ENCODE measurements at regions not wholly inside any gene's neighbourhood (a gene's known extent, or its start where the extent isn't known, plus 50 kb on each side); places are given as distances from the start of the nearest gene placed in this dataset.

GRCh38 chr12:94760786-94761185 lies 110.4 kb upstream of the TMCC3 start:
- no peak overlapping the region for H3K9ac ChIP-seq (ENCODE audit: low read length)
- no peaks in the 10 kb centered on the region for H3K27me3 ChIP-seq (ENCODE audit: low read length)
- H3K36me3 ChIP-seq (ENCODE audit: insufficient read depth, low read length) = no peaks in the 10 kb centered on the region
- H3K9me3 ChIP-seq (ENCODE audit: low read length) = no peaks in the 10 kb centered on the region
- no peaks in the 10 kb centered on the region for H3K4me1 ChIP-seq (ENCODE audit: low read length)
- H3K79me2 ChIP-seq (ENCODE audit: low read length) = no peaks in the 10 kb centered on the region
- H3K4me2 ChIP-seq (ENCODE audit: low read depth, low read length, poor library complexity, severe bottlenecking) = no peak overlapping the region
- no peak overlapping the region for H2AFZ ChIP-seq (ENCODE audit: low read length)
- no peaks in the 10 kb centered on the region for H4K20me1 ChIP-seq (ENCODE audit: insufficient read depth, low read depth, low read length)
- H3K27ac ChIP-seq (ENCODE audit: low read length) = no peak overlapping the region
- H3K4me3 ChIP-seq (ENCODE audit: low read length) = no peak overlapping the region
- H3K9me2 ChIP-seq (replicated peaks; ENCODE audit: insufficient read depth, low read length) = no peaks in the 10 kb centered on the region
- DNase-seq = no peak

GRCh38 chr12:94756789-94757188 lies 106.4 kb upstream of the TMCC3 start:
- Histone ChIP-seq H3K4me2 (ENCODE audit: low read depth, low read length, poor library complexity, severe bottlenecking) (no peak overlapping the region), H3K27ac (ENCODE audit: low read length) (no peak overlapping the region), H4K20me1 (ENCODE audit: insufficient read depth, low read depth, low read length) (no peaks in the 10 kb centered on the region)

GRCh38 chr12:94755598-94755997 lies 105.2 kb upstream of the TMCC3 start:
- no peak overlapping the region for H3K27ac ChIP-seq (ENCODE audit: low read length)
- H3K4me2 ChIP-seq (ENCODE audit: low read depth, low read length, poor library complexity, severe bottlenecking) = no peak overlapping the region
- no peaks in the 10 kb centered on the region for H3K9me2 ChIP-seq (replicated peaks; ENCODE audit: insufficient read depth, low read length)
- H3K27me3 ChIP-seq (ENCODE audit: low read length) = no peaks in the 10 kb centered on the region
- H3K36me3 ChIP-seq (ENCODE audit: insufficient read depth, low read length) = no peaks in the 10 kb centered on the region
- no peaks in the 10 kb centered on the region for H3K4me1 ChIP-seq (ENCODE audit: low read length)
- DNase-seq = no peak
- H3K4me3 ChIP-seq (ENCODE audit: low read length) = no peak overlapping the region
- H3K79me2 ChIP-seq (ENCODE audit: low read length) = no peaks in the 10 kb centered on the region
- H3K9me3 ChIP-seq (ENCODE audit: low read length) = no peaks in the 10 kb centered on the region
- no peaks in the 10 kb centered on the region for H4K20me1 ChIP-seq (ENCODE audit: insufficient read depth, low read depth, low read length)
- H3K9ac ChIP-seq (ENCODE audit: low read length) = no peak overlapping the region
- no peak overlapping the region for H2AFZ ChIP-seq (ENCODE audit: low read length)

More at GRCh38 chr12:94756789-94757188, 106.4 kb upstream of the TMCC3 start:
- Histone ChIP-seq H3K36me3 (ENCODE audit: insufficient read depth, low read length) (no peaks in the 10 kb centered on the region), H3K4me3 (ENCODE audit: low read length) (no peak overlapping the region), H3K9ac (ENCODE audit: low read length) (no peak overlapping the region), H3K4me1 (ENCODE audit: low read length) (no peaks in the 10 kb centered on the region), H3K79me2 (ENCODE audit: low read length) (no peaks in the 10 kb centered on the region), H3K9me2 (replicated peaks; ENCODE audit: insufficient read depth, low read length) (no peaks in the 10 kb centered on the region), H3K9me3 (ENCODE audit: low read length) (no peaks in the 10 kb centered on the region), H2AFZ (ENCODE audit: low read length) (no peak overlapping the region), H3K27me3 (ENCODE audit: low read length) (no peaks in the 10 kb centered on the region)
- DNase-seq = no peak

- Histone ChIP-seq H3K9me3 (ENCODE audit: low read length) (no peaks in the 10 kb centered on the region), H3K4me3 (ENCODE audit: low read length) (no peak overlapping the region), H3K9ac (ENCODE audit: low read length) (no peak overlapping the region), H3K9me2 (replicated peaks; ENCODE audit: insufficient read depth, low read length) (no peaks in the 10 kb centered on the region), H3K36me3 (ENCODE audit: insufficient read depth, low read length) (no peaks in the 10 kb centered on the region), H3K4me2 (ENCODE audit: low read depth, low read length, poor library complexity, severe bottlenecking) (no peak overlapping the region), H4K20me1 (ENCODE audit: insufficient read depth, low read depth, low read length) (no peaks in the 10 kb centered on the region), H3K27ac (ENCODE audit: low read length) (no peak overlapping the region), H3K27me3 (ENCODE audit: low read length) (no peaks in the 10 kb centered on the region), H2AFZ (ENCODE audit: low read length) (no peak overlapping the region), H3K4me1 (ENCODE audit: low read length) (no peaks in the 10 kb centered on the region), H3K79me2 (ENCODE audit: low read length) (no peaks in the 10 kb centered on the region)
- no peak for DNase-seq
Measured at GRCh38 chr12:94754653-94755052, 104.3 kb upstream of the TMCC3 start.

- no peak overlapping the region for H3K4me3 ChIP-seq (ENCODE audit: low read length)
- no peaks in the 10 kb centered on the region for H3K4me1 ChIP-seq (ENCODE audit: low read length)
- no peak for DNase-seq
- no peak overlapping the region for H3K9ac ChIP-seq (ENCODE audit: low read length)
- H3K4me2 ChIP-seq (ENCODE audit: low read depth, low read length, poor library complexity, severe bottlenecking) = no peak overlapping the region
- no peak overlapping the region for H2AFZ ChIP-seq (ENCODE audit: low read length)
- no peak overlapping the region for H3K27ac ChIP-seq (ENCODE audit: low read length)
- no peaks in the 10 kb centered on the region for H3K27me3 ChIP-seq (ENCODE audit: low read length)
- no peaks in the 10 kb centered on the region for H3K79me2 ChIP-seq (ENCODE audit: low read length)
- H3K36me3 ChIP-seq (ENCODE audit: insufficient read depth, low read length) = no peaks in the 10 kb centered on the region
- H3K9me2 ChIP-seq (replicated peaks; ENCODE audit: insufficient read depth, low read length) = no peaks in the 10 kb centered on the region
- H4K20me1 ChIP-seq (ENCODE audit: insufficient read depth, low read depth, low read length) = no peaks in the 10 kb centered on the region
- no peaks in the 10 kb centered on the region for H3K9me3 ChIP-seq (ENCODE audit: low read length)
Measured at GRCh38 chr12:94753036-94753679, 102.8 kb upstream of the TMCC3 start.

- Histone ChIP-seq H3K4me3 (ENCODE audit: low read length) (no peak overlapping the region), H3K36me3 (ENCODE audit: insufficient read depth, low read length) (no peaks in the 10 kb centered on the region), H3K9ac (ENCODE audit: low read length) (no peak overlapping the region), H3K79me2 (ENCODE audit: low read length) (no peaks in the 10 kb centered on the region), H4K20me1 (ENCODE audit: insufficient read depth, low read depth, low read length) (no peaks in the 10 kb centered on the region), H3K27me3 (ENCODE audit: low read length) (no peaks in the 10 kb centered on the region), H2AFZ (ENCODE audit: low read length) (no peak overlapping the region), H3K9me2 (replicated peaks; ENCODE audit: insufficient read depth, low read length) (no peaks in the 10 kb centered on the region), H3K4me1 (ENCODE audit: low read length) (no peaks in the 10 kb centered on the region), H3K27ac (ENCODE audit: low read length) (no peak overlapping the region), H3K9me3 (ENCODE audit: low read length) (no peaks in the 10 kb centered on the region), H3K4me2 (ENCODE audit: low read depth, low read length, poor library complexity, severe bottlenecking) (no peak overlapping the region)
- DNase-seq = no peak
Measured at GRCh38 chr12:94750864-94751263, 100.5 kb upstream of the TMCC3 start.

GRCh38 chr12:94749890-94750289 lies 99.5 kb upstream of the TMCC3 start:
- no peaks in the 10 kb centered on the region for H3K27me3 ChIP-seq (ENCODE audit: low read length)
- DNase-seq = no peak
- H2AFZ ChIP-seq (ENCODE audit: low read length) = no peak overlapping the region
- no peak overlapping the region for H3K9ac ChIP-seq (ENCODE audit: low read length)
- no peaks in the 10 kb centered on the region for H3K79me2 ChIP-seq (ENCODE audit: low read length)
- no peaks in the 10 kb centered on the region for H4K20me1 ChIP-seq (ENCODE audit: insufficient read depth, low read depth, low read length)
- H3K9me3 ChIP-seq (ENCODE audit: low read length) = no peaks in the 10 kb centered on the region
- H3K4me2 ChIP-seq (ENCODE audit: low read depth, low read length, poor library complexity, severe bottlenecking) = no peak overlapping the region
- H3K4me3 ChIP-seq (ENCODE audit: low read length) = no peak overlapping the region
- H3K36me3 ChIP-seq (ENCODE audit: insufficient read depth, low read length) = no peaks in the 10 kb centered on the region
- no peak overlapping the region for H3K27ac ChIP-seq (ENCODE audit: low read length)
- no peaks in the 10 kb centered on the region for H3K9me2 ChIP-seq (replicated peaks; ENCODE audit: insufficient read depth, low read length)
- no peaks in the 10 kb centered on the region for H3K4me1 ChIP-seq (ENCODE audit: low read length)

- Histone ChIP-seq H3K27me3 (ENCODE audit: low read length) (no peaks in the 10 kb centered on the region), H2AFZ (ENCODE audit: low read length) (no peak overlapping the region), H3K9me3 (ENCODE audit: low read length) (no peaks in the 10 kb centered on the region), H3K9me2 (replicated peaks; ENCODE audit: insufficient read depth, low read length) (no peaks in the 10 kb centered on the region), H3K4me3 (ENCODE audit: low read length) (no peak overlapping the region), H3K9ac (ENCODE audit: low read length) (no peak overlapping the region), H3K36me3 (ENCODE audit: insufficient read depth, low read length) (no peaks in the 10 kb centered on the region), H3K79me2 (ENCODE audit: low read length) (no peaks in the 10 kb centered on the region), H3K4me2 (ENCODE audit: low read depth, low read length, poor library complexity, severe bottlenecking) (no peak overlapping the region), H4K20me1 (ENCODE audit: insufficient read depth, low read depth, low read length) (no peaks in the 10 kb centered on the region), H3K27ac (ENCODE audit: low read length) (no peak overlapping the region), H3K4me1 (ENCODE audit: low read length) (no peaks in the 10 kb centered on the region)
- no peak for DNase-seq
Measured at GRCh38 chr12:94749455-94749854, 99.1 kb upstream of the TMCC3 start.
